ENCODE measurements at regions not wholly inside any gene's neighbourhood (a gene's known extent, or its start where the extent isn't known, plus 50 kb on each side); places are given as distances from the start of the nearest gene placed in this dataset.

- H3K9me3 Mint-ChIP-seq: peaks cover 0 to 2% of the 10 kb centered on the region in 2 experiments; a peak in 2 of 5 replicates
- no peak overlapping the region for H4K8ac ChIP-seq (replicated peaks; ENCODE audit: insufficient read length, low read depth, low read length)
- no peak overlapping the region for H2BK20ac ChIP-seq (ENCODE audit: low read depth, low read length, poor library complexity, severe bottlenecking)
- no peaks in the 10 kb centered on the region; the same call in 1 of the 2 replicates for H3K27me3 Mint-ChIP-seq (ENCODE audit: low read depth)
- H2BK15ac ChIP-seq (ENCODE audit: low read depth, low read length): no peak overlapping the region
- H3K9me3 ChIP-seq (ENCODE audit: control insufficient read depth, low read depth, low read length): no peaks in the 10 kb centered on the region
- no peaks in the 10 kb centered on the region for H4K20me1 ChIP-seq (ENCODE audit: control insufficient read depth, insufficient read depth, insufficient read length)
- H3K4me3 Mint-ChIP-seq: no peak overlapping the region
- no CpG with 5 or more reads among the region's 1 CpG for WGBS (ENCODE audit: extremely low coverage, insufficient read length, low lambda C conversion rate)
- no peak for TF ChIP-seq CTCF (conservative IDR thresholded peaks at IDR 0.05)
- H3K4me1 ChIP-seq (ENCODE audit: insufficient read depth, low read length): no peaks in the 10 kb centered on the region
- H3K4me1 Mint-ChIP-seq: no peaks in the 10 kb centered on the region
- no peak overlapping the region for H3K27ac ChIP-seq (ENCODE audit: insufficient read length, low read depth, low read length)
- no peak overlapping the region for H3K18ac ChIP-seq (ENCODE audit: insufficient read length, low read depth, low read length)
- H2AFZ ChIP-seq (ENCODE audit: low read length): no peak overlapping the region
- H3K4ac ChIP-seq (ENCODE audit: low read depth, low read length): no peak overlapping the region
- no peak overlapping the region for H3K14ac ChIP-seq (ENCODE audit: insufficient read depth, low read length)
- H2BK120ac ChIP-seq (ENCODE audit: low read depth, low read length, poor library complexity, severe bottlenecking): no peak overlapping the region
- no peak for DNase-seq
- no peak overlapping the region for H3K27ac Mint-ChIP-seq
- H4K91ac ChIP-seq (ENCODE audit: insufficient read length, low read depth, low read length): no peak overlapping the region
- H2BK12ac ChIP-seq (ENCODE audit: insufficient read length, low read depth, low read length): no peak overlapping the region
- no peak overlapping the region for H4K5ac ChIP-seq (ENCODE audit: insufficient read length, low read depth, low read length)
- H3K79me1 ChIP-seq (ENCODE audit: insufficient read depth, low read depth, low read length, poor library complexity, severe bottlenecking): no peaks in the 10 kb centered on the region
- no peaks in the 10 kb centered on the region for H3K79me2 ChIP-seq (ENCODE audit: insufficient read depth, low read length)
- H3T11ph ChIP-seq (ENCODE audit: low read length): no peak overlapping the region
- H2BK5ac ChIP-seq (ENCODE audit: insufficient read length, low read length): no peak overlapping the region
- no peaks in the 10 kb centered on the region for H3K36me3 Mint-ChIP-seq (ENCODE audit: insufficient read depth in 1 of 3, low read depth in 3 of 3)
- no peak overlapping the region for H3K4me2 ChIP-seq (ENCODE audit: insufficient read depth, insufficient read length, low read length)
- no peaks in the 10 kb centered on the region for H3K23me2 ChIP-seq (ENCODE audit: insufficient read length, low read depth, low read length, poor library complexity, severe bottlenecking)
- H3K23ac ChIP-seq (ENCODE audit: insufficient read length, low read depth, low read length): no peak overlapping the region
- H3K9ac ChIP-seq (ENCODE audit: extremely low read depth, insufficient read length, low read length): no peak overlapping the region
- no peaks in the 10 kb centered on the region for H3K27me3 ChIP-seq (ENCODE audit: insufficient read depth, low read length)
- no peak overlapping the region for H3K56ac ChIP-seq (ENCODE audit: insufficient read length, low read depth, low read length)
- no peak overlapping the region for H2AK5ac ChIP-seq (ENCODE audit: insufficient read length, low read length)
These were observed 1632.0 kb downstream of the PCDH9 start for GRCh38 chr13:65597839-65598818.
